K562 (cell line): ENCODE measurements at regions not wholly inside any gene's neighbourhood (a gene's known extent, or its start where the extent isn't known, plus 50 kb on each side); places are given as distances from the start of the nearest gene placed in this dataset.

ENCODE experiments used
- ATAC-seq: fragments of 200-7000 bp; cut with Tn5 transposase; 3 replicates; pipeline ENCODE4 v1.9.1; 2020; ENCODE audit warnings: moderate library complexity
- BruUV-seq: library from RNA; stranded (reverse); fragments of 400-500 nt; replicated peaks from 2 replicates; lab custom pipeline; 2021; lab: Mats Ljungman, UMichigan
- CTCF ChIA-PET: fragments of 300-600 bp; formaldehyde crosslinking; extraction: SDS; loops from one replicate; lab custom pipeline; 2021; ENCODE audit warnings: low intra/inter-chr PET ratio; lab: Yijun Ruan, JAX
- POLR2A ChIA-PET: fragments of 300-600, 350-650 bp; sonication (Branson Sonifier 250); formaldehyde crosslinking; extraction: SDS; loops from one replicate; lab custom pipeline; 2021; ENCODE audit warnings: antibody characterized with exemption, inconsistent platforms; lab: Yijun Ruan, JAX
- DNase-seq, 4 experiments: peaks; one replicate each; pipeline versions ENCODE4 v3.0.0 to v3.0.0-alpha.2; 2011 to 2018; ENCODE audit warnings: low spot score in 3 of 4, mixed read lengths in 3 of 4; ENCODE audit errors: extremely low read depth in 1 of 4
- FAIRE-seq: peaks from 2 replicates; lab custom pipeline; 2011; peaks lifted over from hg19 to GRCh38; lab: Jason Lieb, UNC
- H2AFZ ChIP-seq: 2 replicates; pipeline ENCODE4 v1.6.0; 2011; ENCODE audit warnings: low read depth, low read length, control low read depth, inconsistent platforms
- H3K27ac ChIP-seq: fragments of 200-600 bp; 3 replicates; pipeline ENCODE4 v1.8.0; 2011; ENCODE audit warnings: low read depth, mild to moderate bottlenecking, control low read depth, inconsistent platforms, low read length, moderate library complexity, mixed read lengths; ENCODE audit errors: extremely low read depth
- H3K27me3 ChIP-seq, 2 experiments: fragments of 300-600 bp in 1 of 2; 2 replicates in 1 of 2; 3 replicates in 1 of 2; pipeline versions ENCODE4 v1.6.0 to v1.8.0; 2011; ENCODE audit warnings: inconsistent platforms in 2 of 2, low read length in 2 of 2, mild to moderate bottlenecking in 1 of 2, mixed read lengths in 1 of 2, moderate library complexity in 1 of 2; ENCODE audit not compliant: control insufficient read depth in 2 of 2, insufficient read depth in 2 of 2
- H3K36me3 ChIP-seq: fragments of 300-600 bp; 3 replicates; pipeline ENCODE4 v1.8.0; 2011; ENCODE audit warnings: mild to moderate bottlenecking, low read length, inconsistent platforms; ENCODE audit not compliant: control insufficient read depth, insufficient read depth
- H3K4me1 ChIP-seq, 2 experiments: fragments of 200-600 bp in 1 of 2; replicated peaks in 1 of 2; 2 replicates in 1 of 2; 3 replicates in 1 of 2; pipeline versions ENCODE4 v1.5.1 to v1.8.0; 2011; ENCODE audit warnings: inconsistent platforms in 2 of 2, low read length in 2 of 2, mild to moderate bottlenecking in 1 of 2, mixed read lengths in 1 of 2, moderate library complexity in 1 of 2; ENCODE audit not compliant: control insufficient read depth in 2 of 2, insufficient read depth in 2 of 2
- H3K4me2 ChIP-seq: 2 replicates; pipeline ENCODE4 v1.6.1; 2011; ENCODE audit warnings: low read length, control low read depth, inconsistent platforms, mixed read lengths; ENCODE audit not compliant: insufficient read depth
- H3K4me3 ChIP-seq: fragments of 200-600 bp; sonication (generic), shearing (Covaris generic); 2 replicates; pipeline ENCODE4 v1.5.1; 2016; ENCODE audit warnings: control low read depth, inconsistent platforms
- H3K79me2 ChIP-seq: fragments of 200-600 bp; 3 replicates; pipeline ENCODE4 v1.8.0; 2011; ENCODE audit warnings: low read length, inconsistent platforms; ENCODE audit not compliant: control insufficient read depth, insufficient read depth
- H3K9ac ChIP-seq, 2 experiments: 2 replicates each; pipeline versions ENCODE4 v1.6.0 to v1.6.1; 2011; ENCODE audit warnings: low read depth in 2 of 2, low read length in 2 of 2, control low read depth in 1 of 2, inconsistent platforms in 1 of 2, mild to moderate bottlenecking in 1 of 2, mixed read lengths in 1 of 2; ENCODE audit not compliant: insufficient read depth in 1 of 2
- H3K9me1 ChIP-seq: one replicate; pipeline ENCODE4 v1.6.0; 2011; ENCODE audit warnings: inconsistent platforms, mild to moderate bottlenecking, low read length, moderate library complexity; ENCODE audit not compliant: control insufficient read depth, insufficient read depth
- H3K9me3 ChIP-seq: replicated peaks from 2 replicates; pipeline ENCODE4 v1.5.1; 2011; ENCODE audit warnings: low read depth, low read length, inconsistent platforms; ENCODE audit not compliant: control insufficient read depth, insufficient read depth
- H4K20me1 ChIP-seq: replicated peaks from 2 replicates; pipeline ENCODE4 v1.6.1; 2011; ENCODE audit warnings: low read length, inconsistent platforms, mixed read lengths; ENCODE audit not compliant: control insufficient read depth, insufficient read depth
- ATF1 ChIP-seq, 2 experiments: fragments of 450-650 bp in 1 of 2; IDR thresholded peaks; 2 replicates each; pipeline ENCODE4 v1.6.1; 2016; ENCODE audit warnings: missing compliant biosample characterization in 1 of 2, missing genetic modification characterization in 1 of 2
- CAMTA2 ChIP-seq: fragments of 250-450 bp; sonication (Bioruptor Pico); conservative IDR thresholded peaks from 2 replicates; pipeline ENCODE4 v1.5.1; 2022
- CCNT2 ChIP-seq: IDR thresholded peaks from 2 replicates; pipeline ENCODE4 v1.6.1; 2011; ENCODE audit warnings: borderline replicate concordance, low read depth, mild to moderate bottlenecking, moderate library complexity, mixed read lengths, low read length; ENCODE audit not compliant: insufficient read length; ENCODE audit errors: extremely low read depth
- HDAC1 ChIP-seq, 2 experiments: fragments of 450-650 bp; IDR thresholded peaks; 2 replicates each; pipeline ENCODE4 v1.6.1; 2016 to 2017; ENCODE audit warnings: inconsistent platforms in 1 of 2, mild to moderate bottlenecking in 1 of 2, moderate library complexity in 1 of 2
- KLF16 ChIP-seq: IDR thresholded peaks from 2 replicates; pipeline ENCODE4 v1.6.1; 2016; ENCODE audit warnings: antibody characterized with exemption
- LEF1 ChIP-seq: fragments of 450-650 bp; IDR thresholded peaks from 2 replicates; pipeline ENCODE4 v1.6.1; 2016; ENCODE audit warnings: mild to moderate bottlenecking
- MXI1 ChIP-seq: IDR thresholded peaks from 2 replicates; pipeline ENCODE4 v1.6.1; 2011; ENCODE audit warnings: low read depth, mild to moderate bottlenecking, improper control_type of control experiment, low read length
- NR2F6 ChIP-seq: fragments of 450-650 bp; formaldehyde crosslinking; IDR thresholded peaks from 2 replicates; pipeline ENCODE4 v1.4.0; 2020; ENCODE audit warnings: mild to moderate bottlenecking
- RBM17 ChIP-seq: fragments of 200-400 bp; formaldehyde crosslinking; IDR thresholded peaks from 2 replicates; pipeline ENCODE4 v1.6.1; 2017; ENCODE audit warnings: low read depth, mild to moderate bottlenecking, low read length, borderline replicate concordance
- SIX5 ChIP-seq, 2 experiments: IDR thresholded peaks; 2 replicates each; pipeline ENCODE4 v1.6.1; 2011; ENCODE audit warnings: low read length in 2 of 2, borderline replicate concordance in 1 of 2, low read depth in 1 of 2, mild to moderate bottlenecking in 1 of 2, moderate library complexity in 1 of 2; ENCODE audit not compliant: insufficient read depth in 1 of 2
- SMAD2 ChIP-seq: fragments of 150-350 bp; IDR thresholded peaks from 2 replicates; pipeline ENCODE4 v1.6.1; 2014; ENCODE audit warnings: low read depth, mild to moderate bottlenecking, low read length
- SMC3 ChIP-seq: conservative IDR thresholded peaks from 2 replicates; pipeline ENCODE4 v1.6.1; 2011; ENCODE audit warnings: low read depth, low read length, improper control_type of control experiment; ENCODE audit not compliant: insufficient read depth
- THRA ChIP-seq: fragments of 450-650 bp; IDR thresholded peaks from 2 replicates; pipeline ENCODE4 v1.6.1; 2017; ENCODE audit warnings: mild to moderate bottlenecking, moderate library complexity
- ZNF277 ChIP-seq: fragments of 250-450 bp; sonication (Bioruptor Pico); IDR thresholded peaks from 2 replicates; pipeline ENCODE4 v1.8.0; 2022; ENCODE audit warnings: inconsistent platforms, mild to moderate bottlenecking, moderate library complexity, borderline replicate concordance
- ZNF311 ChIP-seq: fragments of 250-450 bp; sonication (Bioruptor Pico); IDR thresholded peaks from 2 replicates; pipeline ENCODE4 v1.4.0; 2020; ENCODE audit warnings: mild to moderate bottlenecking, moderate library complexity
- ZNF445 ChIP-seq: fragments of 250-450 bp; sonication (Bioruptor Pico); IDR thresholded peaks from 2 replicates; pipeline ENCODE4 v1.4.0; 2020; ENCODE audit warnings: low read depth, mild to moderate bottlenecking, moderate library complexity
- ZNF511 ChIP-seq: sonication (generic); formaldehyde crosslinking; IDR thresholded peaks from 2 replicates; pipeline ENCODE4 v1.8.0; 2022; ENCODE audit warnings: mild to moderate bottlenecking, missing genetic modification reagents
- WGBS: fragments of 100-300 bp; shearing (Covaris generic); methylation state at CpG from one replicate; pipeline ENCODE4 v1.1.6; 2016; ENCODE audit warnings: low coverage, mixed read lengths; ENCODE audit not compliant: insufficient coverage; ENCODE audit errors: missing lambda C conversion rate; 5-methylcytosine and 5-hydroxymethylcytosine counted together
- in situ Hi-C: fragments of 300-500 bp; cut with MboI; formaldehyde crosslinking; loops from 4 replicates; pipeline ENCODE4 v1.15.0; 2018; ENCODE audit warnings: inconsistent platforms, mixed read lengths
- intact Hi-C: fragments of 100-400 bp; cut with micrococcal nuclease; formaldehyde crosslinking; loops from 2 replicates; pipeline ENCODE4 v1.14.2; 2022

- no peak for TF ChIP-seq THRA
- no peak for TF ChIP-seq NR2F6 (CRISPR knock-in tag)
- TF ChIP-seq LEF1, result no peak
Observed at GRCh38 chr14:28321475-28322244, 444.9 kb upstream of the FOXG1 start (continued).

GRCh38 chr14:28323366-28323765 is 443.2 kb upstream of the FOXG1 start:
- DNase-seq, result no peak
- no peak for FAIRE-seq
- Histone ChIP-seq H3K9me1 (no peaks in the 10 kb centered on the region), H3K9me3 (no peaks in the 10 kb centered on the region), H3K9ac (no peak overlapping the region), H3K27ac (no peak overlapping the region), H3K4me3 (no peak overlapping the region), H3K27me3 (no peaks in the 10 kb centered on the region), H3K79me2 (no peaks in the 10 kb centered on the region), H3K4me1 (no peaks in the 10 kb centered on the region), H3K4me2 (no peak overlapping the region), H3K36me3 (no peaks in the 10 kb centered on the region), H4K20me1 (no peaks in the 10 kb centered on the region), H2AFZ (no peak overlapping the region)
- ChIA-PET CTCF (no interaction called here), POLR2A (no interaction called here)
- WGBS, result 0% methylated on average over 4 of the region's 4 CpGs
- in situ Hi-C loops, result no loop called here
- intact Hi-C loops, result no loop called here
- ATAC-seq, result no peak
- no TSS peak for BruUV-seq
- TF ChIP-seq SMAD2 (no peak), CAMTA2 (CRISPR knock-in tag) (no peak), CCNT2 (no peak), SMC3 (no peak), SIX5 (IDR thresholded peaks at IDR 0.05; ENCODE audit: borderline replicate concordance in 1 of 2, insufficient read depth in 1 of 2, low read depth in 1 of 2, low read length in 2 of 2) (no peak), ZNF445 (no peak), RBM17 (no peak), KLF16 (no peak), ZNF277 (CRISPR knock-in tag) (no peak), HDAC1 (IDR thresholded peaks at IDR 0.05) (no peak), ZNF311 (CRISPR knock-in tag) (no peak), ATF1 (CRISPR knock-in tag; IDR thresholded peaks at IDR 0.05) (no peak), ATF1 (tag; IDR thresholded peaks at IDR 0.05) (no peak), MXI1 (no peak), ZNF511 (no peak)
